ENCODE measurements at regions not wholly inside any gene's neighbourhood (a gene's known extent, or its start where the extent isn't known, plus 50 kb on each side); places are given as distances from the start of the nearest gene placed in this dataset.
"Not testable (repeated sequence)": the region's sequence is repeated elsewhere in the genome, so short reads cannot be mapped to it uniquely, and the experiment has no call there.

- not testable (repeated sequence) for TF ChIP-seq CTCF (IDR thresholded peaks at IDR 0.05; ENCODE audit: low read length); EZH2 (IDR thresholded peaks at IDR 0.05; ENCODE audit: borderline replicate concordance, low read length)
Observed at GRCh38 chr1:234793924-234794323, 183.9 kb upstream of the IRF2BP2 start.
